Esophagus squamous epithelium (tissue), 4 donors: ENCODE measurements at regions not wholly inside any gene's neighbourhood (a gene's known extent, or its start where the extent isn't known, plus 50 kb on each side); places are given as distances from the start of the nearest gene placed in this dataset.

Source experiments
- POLR2A ChIP-seq, 4 donors: fragments of 450-650 bp; IDR thresholded peaks; one replicate each; pipeline ENCODE4 v1.6.1; 2017; ENCODE audit warnings: antibody characterized with exemption in 4 of 4, mild to moderate bottlenecking in 4 of 4, moderate library complexity in 3 of 4
- TF ChIP-seq, protein P1 (sequence below), 6 experiments: fragments of 450-650 bp in 4 of 6; fragments of 200-600 bp in 2 of 6; sonication (generic) in 2 of 6; IDR thresholded peaks; one replicate each; pipeline ENCODE4 v1.5.1; 2016 to 2019; ENCODE audit warnings: antibody characterized with exemption in 6 of 6, mild to moderate bottlenecking in 4 of 6, moderate library complexity in 4 of 6

DNA sequence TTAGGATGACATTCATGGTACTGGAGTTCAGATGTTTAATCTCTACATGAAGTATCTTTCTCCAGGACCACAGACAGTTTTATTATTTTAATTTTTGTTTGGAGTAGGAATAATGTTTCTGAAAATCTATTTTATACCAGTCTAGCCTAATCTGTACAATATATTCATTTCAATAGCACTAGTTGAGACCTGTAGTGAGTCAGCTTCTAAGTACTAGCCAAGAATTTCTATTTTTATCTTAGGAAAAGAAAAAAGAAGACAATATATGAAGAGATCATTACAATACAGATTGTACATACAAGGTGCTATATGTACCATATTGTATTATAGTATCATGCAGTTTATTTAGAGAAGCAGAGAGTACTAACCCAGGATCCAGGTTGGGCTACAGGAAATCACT, 826.9 kb upstream of the PIK3C3 start:
- TF ChIP-seq, protein P1, sequence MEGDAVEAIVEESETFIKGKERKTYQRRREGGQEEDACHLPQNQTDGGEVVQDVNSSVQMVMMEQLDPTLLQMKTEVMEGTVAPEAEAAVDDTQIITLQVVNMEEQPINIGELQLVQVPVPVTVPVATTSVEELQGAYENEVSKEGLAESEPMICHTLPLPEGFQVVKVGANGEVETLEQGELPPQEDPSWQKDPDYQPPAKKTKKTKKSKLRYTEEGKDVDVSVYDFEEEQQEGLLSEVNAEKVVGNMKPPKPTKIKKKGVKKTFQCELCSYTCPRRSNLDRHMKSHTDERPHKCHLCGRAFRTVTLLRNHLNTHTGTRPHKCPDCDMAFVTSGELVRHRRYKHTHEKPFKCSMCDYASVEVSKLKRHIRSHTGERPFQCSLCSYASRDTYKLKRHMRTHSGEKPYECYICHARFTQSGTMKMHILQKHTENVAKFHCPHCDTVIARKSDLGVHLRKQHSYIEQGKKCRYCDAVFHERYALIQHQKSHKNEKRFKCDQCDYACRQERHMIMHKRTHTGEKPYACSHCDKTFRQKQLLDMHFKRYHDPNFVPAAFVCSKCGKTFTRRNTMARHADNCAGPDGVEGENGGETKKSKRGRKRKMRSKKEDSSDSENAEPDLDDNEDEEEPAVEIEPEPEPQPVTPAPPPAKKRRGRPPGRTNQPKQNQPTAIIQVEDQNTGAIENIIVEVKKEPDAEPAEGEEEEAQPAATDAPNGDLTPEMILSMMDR (IDR thresholded peaks at IDR 0.05) = no peak
- no peak for TF ChIP-seq POLR2A (IDR thresholded peaks at IDR 0.05)
